ENCODE measurements at regions not wholly inside any gene's neighbourhood (a gene's known extent, or its start where the extent isn't known, plus 50 kb on each side); places are given as distances from the start of the nearest gene placed in this dataset.

GRCh38 chr14:42792166-42792565 lies 1185.5 kb downstream of the LRFN5 start:
- H4K5ac ChIP-seq (ENCODE audit: low read length) = no peak overlapping the region
- H3K23ac ChIP-seq (ENCODE audit: low read length) = no peak overlapping the region
- no peak overlapping the region for H3K4ac ChIP-seq (ENCODE audit: low read depth, low read length)
- no peak overlapping the region for H3K56ac ChIP-seq (ENCODE audit: low read length)
- H3K79me2 ChIP-seq (ENCODE audit: control insufficient read depth, insufficient read depth, low read length) = no peaks in the 10 kb centered on the region
- H3K36me3 ChIP-seq (ENCODE audit: control insufficient read depth, insufficient read depth, low read length) = no peaks in the 10 kb centered on the region
- WGBS (ENCODE audit: extremely low coverage, insufficient coverage, low lambda C conversion rate) = no CpG with 5 or more reads among the region's 1 CpG
- H4K8ac ChIP-seq (ENCODE audit: low read depth, low read length) = no peak overlapping the region
- H2AK5ac ChIP-seq (ENCODE audit: low read length) = no peak overlapping the region
- no peaks in the 10 kb centered on the region for H3K79me1 ChIP-seq (ENCODE audit: low read length)
- no peak overlapping the region for H3K9ac ChIP-seq (ENCODE audit: low read length)
- H3K4me3 ChIP-seq (ENCODE audit: low read length) = no peak overlapping the region
- no peak overlapping the region for H3K4me2 ChIP-seq (ENCODE audit: low read length)
- H2BK120ac ChIP-seq (ENCODE audit: low read depth, low read length) = no peak overlapping the region
- H3K18ac ChIP-seq (ENCODE audit: low read length) = no peak overlapping the region
- H2BK15ac ChIP-seq (replicated peaks; ENCODE audit: low read depth) = no peak overlapping the region
- H3K4me1 ChIP-seq (ENCODE audit: control insufficient read depth, low read depth, low read length) = no peaks in the 10 kb centered on the region
- DNase-seq = no peak
- no peak overlapping the region for H3K27ac ChIP-seq (ENCODE audit: low read depth, low read length)
- H3K27me3 ChIP-seq (ENCODE audit: insufficient read depth, low read length, poor library complexity) = no peaks in the 10 kb centered on the region
- H2BK5ac ChIP-seq (ENCODE audit: low read length) = no peak overlapping the region

GRCh38 chr14:42782754-42783153 lies 1176.1 kb downstream of the LRFN5 start:
- H2BK15ac ChIP-seq (replicated peaks; ENCODE audit: low read depth) = no peak overlapping the region
- no CpG with 5 or more reads among the region's 3 CpGs for WGBS (ENCODE audit: extremely low coverage, insufficient coverage, low lambda C conversion rate)
- no peak overlapping the region for H3K4ac ChIP-seq (ENCODE audit: low read depth, low read length)
- H3K4me1 ChIP-seq (ENCODE audit: control insufficient read depth, low read depth, low read length) = no peaks in the 10 kb centered on the region
- H3K27me3 ChIP-seq (ENCODE audit: insufficient read depth, low read length, poor library complexity) = no peaks in the 10 kb centered on the region
- H2AK5ac ChIP-seq (ENCODE audit: low read length) = no peak overlapping the region
- no peak for DNase-seq
- no peak overlapping the region for H3K4me3 ChIP-seq (ENCODE audit: low read length)
- no peaks in the 10 kb centered on the region for H3K79me2 ChIP-seq (ENCODE audit: control insufficient read depth, insufficient read depth, low read length)
- H4K8ac ChIP-seq (ENCODE audit: low read depth, low read length) = no peak overlapping the region
- no peak overlapping the region for H2BK120ac ChIP-seq (ENCODE audit: low read depth, low read length)
- H3K18ac ChIP-seq (ENCODE audit: low read length) = no peak overlapping the region
- no peak overlapping the region for H4K5ac ChIP-seq (ENCODE audit: low read length)
- no peak overlapping the region for H3K27ac ChIP-seq (ENCODE audit: low read depth, low read length)
- H3K4me2 ChIP-seq (ENCODE audit: low read length) = no peak overlapping the region
- no peaks in the 10 kb centered on the region for H3K79me1 ChIP-seq (ENCODE audit: low read length)
- no peak overlapping the region for H3K56ac ChIP-seq (ENCODE audit: low read length)
- H3K23ac ChIP-seq (ENCODE audit: low read length) = no peak overlapping the region
- no peak overlapping the region for H3K9ac ChIP-seq (ENCODE audit: low read length)
- no peak overlapping the region for H2BK5ac ChIP-seq (ENCODE audit: low read length)
- H3K36me3 ChIP-seq (ENCODE audit: control insufficient read depth, insufficient read depth, low read length) = no peaks in the 10 kb centered on the region

GRCh38 chr14:42778984-42779383 lies 1172.3 kb downstream of the LRFN5 start:
- DNase-seq = no peak
- H3K4me2 ChIP-seq (ENCODE audit: low read length) = no peak overlapping the region
- whole genome bisulfite sequencing (ENCODE audit: extremely low coverage, insufficient coverage, low lambda C conversion rate) = no CpG with 5 or more reads among the region's 2 CpGs
- H3K27me3 ChIP-seq (ENCODE audit: insufficient read depth, low read length, poor library complexity) = no peaks in the 10 kb centered on the region
- no peak overlapping the region for H3K56ac ChIP-seq (ENCODE audit: low read length)
- no peak overlapping the region for H4K5ac ChIP-seq (ENCODE audit: low read length)
- H3K9ac ChIP-seq (ENCODE audit: low read length) = no peak overlapping the region
- H3K36me3 ChIP-seq (ENCODE audit: control insufficient read depth, insufficient read depth, low read length) = no peaks in the 10 kb centered on the region
- H3K4me3 ChIP-seq (ENCODE audit: low read length) = no peak overlapping the region
- H3K79me2 ChIP-seq (ENCODE audit: control insufficient read depth, insufficient read depth, low read length) = no peaks in the 10 kb centered on the region
- H2AK5ac ChIP-seq (ENCODE audit: low read length) = no peak overlapping the region
- no peak overlapping the region for H2BK5ac ChIP-seq (ENCODE audit: low read length)
- no peak overlapping the region for H3K27ac ChIP-seq (ENCODE audit: low read depth, low read length)
- H3K4me1 ChIP-seq (ENCODE audit: control insufficient read depth, low read depth, low read length) = no peaks in the 10 kb centered on the region
- H3K79me1 ChIP-seq (ENCODE audit: low read length) = no peaks in the 10 kb centered on the region
- H2BK15ac ChIP-seq (replicated peaks; ENCODE audit: low read depth) = no peak overlapping the region
- no peak overlapping the region for H4K8ac ChIP-seq (ENCODE audit: low read depth, low read length)
- H3K18ac ChIP-seq (ENCODE audit: low read length) = no peak overlapping the region
- no peak overlapping the region for H3K23ac ChIP-seq (ENCODE audit: low read length)
- H3K4ac ChIP-seq (ENCODE audit: low read depth, low read length) = no peak overlapping the region
- H2BK120ac ChIP-seq (ENCODE audit: low read depth, low read length) = no peak overlapping the region

GRCh38 chr14:42750771-42751170 lies 1144.1 kb downstream of the LRFN5 start:
- Histone ChIP-seq H3K4me2 (ENCODE audit: low read length) (no peak overlapping the region), H3K36me3 (ENCODE audit: control insufficient read depth, insufficient read depth, low read length) (no peaks in the 10 kb centered on the region)
- DNase-seq = no peak

GRCh38 chr14:42742084-42742483 lies 1135.4 kb downstream of the LRFN5 start:
- no peak overlapping the region for H3K4me2 ChIP-seq (ENCODE audit: low read length)
- no peak overlapping the region for H2BK5ac ChIP-seq (ENCODE audit: low read length)
- H2BK120ac ChIP-seq (ENCODE audit: low read depth, low read length) = no peak overlapping the region
- no CpG with 5 or more reads among the region's 2 CpGs for WGBS (ENCODE audit: extremely low coverage, insufficient coverage, low lambda C conversion rate)
- no peaks in the 10 kb centered on the region for H3K79me1 ChIP-seq (ENCODE audit: low read length)
- no peak overlapping the region for H3K23ac ChIP-seq (ENCODE audit: low read length)
- no peaks in the 10 kb centered on the region for H3K27me3 ChIP-seq (ENCODE audit: insufficient read depth, low read length, poor library complexity)
- H3K36me3 ChIP-seq (ENCODE audit: control insufficient read depth, insufficient read depth, low read length) = no peaks in the 10 kb centered on the region
- no peak overlapping the region for H3K27ac ChIP-seq (ENCODE audit: low read depth, low read length)
- no peak overlapping the region for H3K4ac ChIP-seq (ENCODE audit: low read depth, low read length)
- no peaks in the 10 kb centered on the region for H3K79me2 ChIP-seq (ENCODE audit: control insufficient read depth, insufficient read depth, low read length)
- H4K8ac ChIP-seq (ENCODE audit: low read depth, low read length) = no peak overlapping the region
- no peak overlapping the region for H3K9ac ChIP-seq (ENCODE audit: low read length)
- no peak overlapping the region for H3K56ac ChIP-seq (ENCODE audit: low read length)
- no peak overlapping the region for H3K4me3 ChIP-seq (ENCODE audit: low read length)
- no peak overlapping the region for H3K18ac ChIP-seq (ENCODE audit: low read length)
- H2AK5ac ChIP-seq (ENCODE audit: low read length) = no peak overlapping the region
- no peak overlapping the region for H2BK15ac ChIP-seq (replicated peaks; ENCODE audit: low read depth)
- no peak for DNase-seq
- no peak overlapping the region for H4K5ac ChIP-seq (ENCODE audit: low read length)
- H3K4me1 ChIP-seq (ENCODE audit: control insufficient read depth, low read depth, low read length) = no peaks in the 10 kb centered on the region

More at GRCh38 chr14:42750771-42751170, 1144.1 kb downstream of the LRFN5 start:
- H2BK5ac ChIP-seq (ENCODE audit: low read length) = no peak overlapping the region
- no peak overlapping the region for H2AK5ac ChIP-seq (ENCODE audit: low read length)
- no peak overlapping the region for H3K18ac ChIP-seq (ENCODE audit: low read length)
- no peak overlapping the region for H3K9ac ChIP-seq (ENCODE audit: low read length)
- no peak overlapping the region for H2BK15ac ChIP-seq (replicated peaks; ENCODE audit: low read depth)
- no peak overlapping the region for H3K56ac ChIP-seq (ENCODE audit: low read length)
- no peak overlapping the region for H3K23ac ChIP-seq (ENCODE audit: low read length)
- no peaks in the 10 kb centered on the region for H3K4me1 ChIP-seq (ENCODE audit: control insufficient read depth, low read depth, low read length)
- H4K8ac ChIP-seq (ENCODE audit: low read depth, low read length) = no peak overlapping the region
- H3K27ac ChIP-seq (ENCODE audit: low read depth, low read length) = no peak overlapping the region
- no peak overlapping the region for H3K4me3 ChIP-seq (ENCODE audit: low read length)
- H3K4ac ChIP-seq (ENCODE audit: low read depth, low read length) = no peak overlapping the region
- no peaks in the 10 kb centered on the region for H3K79me1 ChIP-seq (ENCODE audit: low read length)
- H3K79me2 ChIP-seq (ENCODE audit: control insufficient read depth, insufficient read depth, low read length) = no peaks in the 10 kb centered on the region
- no peak overlapping the region for H4K5ac ChIP-seq (ENCODE audit: low read length)
- H2BK120ac ChIP-seq (ENCODE audit: low read depth, low read length) = no peak overlapping the region
- H3K27me3 ChIP-seq (ENCODE audit: insufficient read depth, low read length, poor library complexity) = no peaks in the 10 kb centered on the region

GRCh38 chr14:42736408-42736807 lies 1129.7 kb downstream of the LRFN5 start:
- Histone ChIP-seq H3K79me1 (ENCODE audit: low read length) (no peaks in the 10 kb centered on the region), H4K5ac (ENCODE audit: low read length) (no peak overlapping the region), H3K4me1 (ENCODE audit: control insufficient read depth, low read depth, low read length) (no peaks in the 10 kb centered on the region), H3K56ac (ENCODE audit: low read length) (no peak overlapping the region), H3K36me3 (ENCODE audit: control insufficient read depth, insufficient read depth, low read length) (no peaks in the 10 kb centered on the region), H3K4ac (ENCODE audit: low read depth, low read length) (no peak overlapping the region), H3K18ac (ENCODE audit: low read length) (no peak overlapping the region), H3K23ac (ENCODE audit: low read length) (no peak overlapping the region), H4K8ac (ENCODE audit: low read depth, low read length) (no peak overlapping the region), H2BK5ac (ENCODE audit: low read length) (no peak overlapping the region), H3K79me2 (ENCODE audit: control insufficient read depth, insufficient read depth, low read length) (no peaks in the 10 kb centered on the region), H3K9ac (ENCODE audit: low read length) (no peak overlapping the region), H3K27ac (ENCODE audit: low read depth, low read length) (no peak overlapping the region), H3K27me3 (ENCODE audit: insufficient read depth, low read length, poor library complexity) (no peaks in the 10 kb centered on the region), H3K4me2 (ENCODE audit: low read length) (no peak overlapping the region), H2AK5ac (ENCODE audit: low read length) (no peak overlapping the region), H2BK15ac (replicated peaks; ENCODE audit: low read depth) (no peak overlapping the region), H2BK120ac (ENCODE audit: low read depth, low read length) (no peak overlapping the region), H3K4me3 (ENCODE audit: low read length) (no peak overlapping the region)
- DNase-seq = no peak
- WGBS (ENCODE audit: extremely low coverage, insufficient coverage, low lambda C conversion rate) = no CpG with 5 or more reads among the region's 1 CpG
